NCI-H510A treated with DMSO at 0.1 percent for 48 hours (cell line): ENCODE measurements at regions not wholly inside any gene's neighbourhood (a gene's known extent, or its start where the extent isn't known, plus 50 kb on each side); places are given as distances from the start of the nearest gene placed in this dataset.

Source experiments
- DNase-seq: peaks from one replicate; lab custom pipeline; 2025; lab: John Stamatoyannopoulos, UW

- DNase-seq: no peak
These were observed 99.6 kb upstream of the KAZN start for GRCh38 chr1:14498839-14499238.

GRCh38 chr1:14499312-14500040, 99.0 kb upstream of the KAZN start:
- DNase-seq: no peak

GRCh38 chr1:14500041-14500440, 98.4 kb upstream of the KAZN start:
- no peak for DNase-seq

- DNase-seq: no peak
These were observed 97.6 kb upstream of the KAZN start for GRCh38 chr1:14500912-14501311.

DNA sequence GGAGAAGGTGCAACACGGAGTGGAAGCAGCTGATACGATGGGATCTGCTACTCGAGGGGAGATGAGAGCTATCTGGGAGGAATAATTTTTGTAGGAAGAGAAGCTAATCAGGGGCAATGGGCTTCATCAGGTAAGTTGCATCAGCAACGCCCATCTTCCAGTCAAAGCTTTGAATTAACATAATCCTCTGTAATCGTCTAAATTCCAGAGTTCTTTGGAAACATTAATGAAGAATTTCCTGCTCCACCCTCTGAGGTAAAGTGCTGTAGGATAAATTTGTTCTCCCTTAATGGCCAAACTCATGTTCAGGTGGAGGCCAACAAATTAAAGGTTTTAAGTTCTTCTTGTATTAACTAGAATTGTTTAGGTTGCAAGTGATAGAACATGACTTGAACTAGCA, 94.0 kb upstream of the KAZN start:
- no peak for DNase-seq

DNA sequence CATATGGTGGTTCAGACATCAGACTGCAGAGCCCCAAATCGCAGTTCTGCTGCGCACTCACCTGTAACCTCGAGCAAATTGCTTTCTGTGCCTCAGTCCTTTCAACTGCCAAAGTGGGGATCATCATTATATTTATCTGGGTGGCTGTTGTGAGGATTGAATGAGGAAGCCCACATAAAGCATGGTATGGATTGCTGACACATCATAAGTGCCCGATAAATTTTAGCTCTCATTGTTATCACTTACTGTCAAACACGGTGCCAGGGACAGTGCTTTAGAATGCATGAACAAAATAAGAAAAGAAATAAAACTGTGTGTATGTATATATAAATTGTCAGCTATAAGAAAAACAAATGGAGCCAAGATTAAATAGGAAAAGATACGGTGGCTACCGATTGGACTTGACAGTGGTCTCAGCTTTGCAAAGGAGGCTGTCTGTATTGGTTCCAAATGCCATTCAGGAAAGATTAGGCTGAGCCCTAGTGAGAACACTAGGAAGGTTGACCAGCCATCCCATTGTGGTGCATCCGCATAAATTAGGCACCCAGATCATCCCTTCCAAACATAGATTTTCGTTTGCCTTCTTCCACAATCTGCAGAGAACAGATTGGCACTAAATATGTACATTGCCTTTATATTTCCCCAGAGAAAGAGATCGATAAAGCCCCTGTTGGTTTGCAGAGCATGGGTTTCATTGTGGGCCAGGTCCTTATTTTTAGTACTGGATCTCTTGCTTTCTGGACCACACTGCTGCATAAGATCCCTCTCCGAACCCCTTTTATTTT, 91.8 kb upstream of the KAZN start:
- no peak for DNase-seq

- DNase-seq: no peak
These were observed 91.2 kb upstream of the KAZN start for GRCh38 chr1:14507262-14507661.

- DNase-seq: no peak
These were observed 89.9 kb upstream of the KAZN start for GRCh38 chr1:14508613-14509012.

DNA sequence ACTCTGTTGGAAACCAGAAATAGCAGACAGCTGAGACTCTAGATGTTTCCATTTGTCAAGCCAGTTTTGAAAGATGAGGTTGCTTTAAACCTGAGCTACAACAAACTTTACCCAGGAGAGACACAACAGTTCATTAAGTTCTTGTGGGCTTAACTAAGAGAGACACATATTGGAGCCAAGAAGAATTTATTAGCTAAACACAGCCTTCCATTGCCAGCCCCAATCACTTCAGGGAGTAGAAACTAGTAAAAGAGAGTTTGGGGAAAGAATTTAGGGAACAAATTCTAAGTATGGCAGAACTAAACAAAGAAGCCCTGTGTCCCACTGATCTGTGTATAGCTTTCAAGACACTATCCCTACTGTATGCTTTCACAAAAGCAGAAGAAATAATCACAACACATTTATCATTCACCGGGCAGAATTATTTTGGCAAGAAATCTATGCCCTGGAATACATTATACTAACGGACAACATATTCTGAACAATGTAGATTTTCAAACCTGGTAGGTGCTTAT, 87.3 kb upstream of the KAZN start:
- no peak for DNase-seq

- DNase-seq: no peak
These were observed 86.5 kb upstream of the KAZN start for GRCh38 chr1:14511796-14512585.

DNA sequence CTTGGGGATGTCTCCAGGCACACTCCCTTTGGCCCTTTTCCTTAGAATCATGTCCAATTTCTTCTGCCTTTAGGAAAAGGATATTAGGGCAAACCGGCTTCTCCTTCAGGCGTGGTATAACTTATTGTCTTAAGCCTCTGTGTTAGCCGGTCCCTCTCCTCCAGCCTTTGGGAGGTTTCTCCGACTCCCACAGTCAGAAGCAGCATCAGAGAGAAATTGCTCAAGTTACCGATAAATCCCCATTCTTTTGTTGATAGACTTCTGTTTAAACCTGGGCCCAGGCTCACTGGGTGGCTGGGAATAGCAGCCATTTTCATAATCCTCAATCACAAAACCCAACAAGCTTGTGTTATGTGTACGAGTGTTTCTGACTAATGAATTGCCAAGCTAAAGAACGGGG, 85.4 kb upstream of the KAZN start:
- DNase-seq: no peak

- DNase-seq: no peak
These were observed 83.7 kb upstream of the KAZN start for GRCh38 chr1:14514739-14515138.

DNA sequence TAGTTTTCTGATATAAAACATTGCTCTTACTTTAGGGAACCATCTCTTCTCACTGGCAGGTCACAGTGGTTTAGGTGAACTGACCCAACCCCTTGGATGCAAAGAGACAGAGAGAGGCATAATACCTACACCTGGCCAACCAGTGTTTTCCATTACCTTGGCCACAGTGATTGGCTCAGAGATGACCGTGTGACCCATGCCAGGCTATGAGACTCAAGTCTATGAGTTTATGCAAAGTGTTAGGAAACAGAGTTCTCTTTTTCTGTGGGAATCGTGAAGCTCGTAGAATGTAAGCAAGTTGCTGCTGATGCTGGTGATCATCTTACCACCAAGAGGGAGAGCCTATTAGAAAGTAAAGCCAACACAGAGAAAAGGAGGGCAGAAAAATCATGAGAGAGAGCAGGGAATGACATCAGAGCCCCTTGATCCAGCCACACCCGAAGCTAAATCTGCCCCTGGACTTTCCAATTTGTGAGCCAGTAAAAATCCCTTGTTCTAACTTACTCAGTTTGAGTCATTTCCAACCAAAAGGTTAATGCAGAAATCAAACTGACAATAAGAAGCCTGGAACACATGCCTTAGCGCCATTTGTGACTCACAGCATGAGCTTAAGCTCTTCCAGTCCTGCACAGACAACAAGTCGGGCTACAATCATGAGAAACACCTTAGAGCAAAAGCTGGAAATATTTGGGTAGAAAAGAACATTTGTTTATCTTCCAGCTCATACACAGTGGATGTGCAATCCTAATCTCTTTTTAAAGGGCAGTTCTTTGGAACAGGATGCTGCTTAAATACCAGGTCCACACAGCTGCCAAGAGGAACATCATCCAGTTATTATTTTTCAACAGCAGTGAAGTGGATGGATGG, 81.3 kb upstream of the KAZN start:
- no peak for DNase-seq

GRCh38 chr1:14517841-14518180, 80.7 kb upstream of the KAZN start:
- no peak for DNase-seq

DNA sequence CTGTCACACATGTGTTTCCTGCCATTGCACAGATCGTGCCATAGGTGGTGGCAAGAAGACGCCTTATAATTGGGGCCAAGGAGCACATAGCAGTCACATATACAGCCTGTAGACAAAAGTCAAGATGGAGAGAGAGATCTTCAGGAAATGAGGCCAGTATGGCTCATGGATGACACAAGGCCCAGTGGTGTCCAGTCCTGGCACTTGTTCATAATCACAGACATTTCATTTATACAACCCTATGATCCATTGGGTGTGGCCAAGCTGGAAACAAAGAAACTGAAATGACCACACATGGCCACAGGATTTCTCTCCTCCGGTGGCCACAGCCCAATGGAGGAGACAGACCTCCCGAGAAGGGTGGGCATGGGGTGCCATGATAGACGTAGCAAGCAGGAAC, 78.5 kb upstream of the KAZN start:
- no peak for DNase-seq

DNA sequence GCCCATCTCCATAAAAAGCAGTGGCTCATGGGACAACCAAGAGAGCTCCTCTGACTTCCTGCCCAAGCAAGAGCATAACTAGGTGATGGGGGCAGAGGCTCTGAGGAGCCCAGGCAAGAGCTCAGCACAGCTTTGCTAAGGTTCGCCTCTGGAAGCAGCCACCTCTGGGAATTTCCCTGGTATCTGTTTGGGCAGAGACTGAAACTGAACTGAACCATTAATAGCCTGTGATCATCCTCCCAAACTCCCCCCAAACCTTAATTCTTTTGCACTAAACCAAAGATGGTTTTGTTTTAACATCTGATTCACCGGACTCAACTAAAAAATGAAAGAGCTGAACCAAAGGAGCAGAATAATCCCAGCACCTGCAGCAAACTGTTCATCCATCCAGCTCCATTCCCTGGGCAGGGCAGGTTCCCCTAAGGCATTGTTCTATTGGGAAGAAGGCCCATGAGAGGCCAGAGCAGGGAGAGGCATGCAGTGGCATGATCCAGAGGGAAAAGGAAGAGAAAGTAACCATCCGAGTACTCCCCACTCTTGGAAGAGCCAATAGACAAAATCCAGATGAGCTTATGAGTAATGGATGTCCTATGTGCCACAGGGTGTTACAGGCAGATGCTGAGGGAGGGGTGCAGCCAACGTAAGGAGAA, 77.8 kb upstream of the KAZN start:
- DNase-seq: no peak

DNA sequence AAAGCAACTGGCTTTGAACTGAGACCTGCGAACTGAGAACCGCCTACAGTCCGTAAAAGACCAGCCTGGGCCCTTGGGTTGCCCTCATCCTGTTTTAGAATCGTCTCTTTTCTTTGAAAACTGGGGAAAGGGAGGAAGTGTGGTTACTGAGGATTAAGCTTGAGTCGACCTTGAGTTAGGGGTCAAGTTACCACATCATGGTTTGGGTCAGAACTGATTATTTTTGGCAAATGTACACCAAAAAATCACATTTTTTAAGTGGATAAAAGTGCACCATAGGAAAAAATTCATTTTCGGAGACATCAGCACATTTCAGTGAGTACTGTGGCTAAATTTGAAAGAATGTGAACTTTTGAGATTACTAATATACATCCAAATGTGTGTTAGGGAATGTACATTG, 76.9 kb upstream of the KAZN start:
- no peak for DNase-seq

DNA sequence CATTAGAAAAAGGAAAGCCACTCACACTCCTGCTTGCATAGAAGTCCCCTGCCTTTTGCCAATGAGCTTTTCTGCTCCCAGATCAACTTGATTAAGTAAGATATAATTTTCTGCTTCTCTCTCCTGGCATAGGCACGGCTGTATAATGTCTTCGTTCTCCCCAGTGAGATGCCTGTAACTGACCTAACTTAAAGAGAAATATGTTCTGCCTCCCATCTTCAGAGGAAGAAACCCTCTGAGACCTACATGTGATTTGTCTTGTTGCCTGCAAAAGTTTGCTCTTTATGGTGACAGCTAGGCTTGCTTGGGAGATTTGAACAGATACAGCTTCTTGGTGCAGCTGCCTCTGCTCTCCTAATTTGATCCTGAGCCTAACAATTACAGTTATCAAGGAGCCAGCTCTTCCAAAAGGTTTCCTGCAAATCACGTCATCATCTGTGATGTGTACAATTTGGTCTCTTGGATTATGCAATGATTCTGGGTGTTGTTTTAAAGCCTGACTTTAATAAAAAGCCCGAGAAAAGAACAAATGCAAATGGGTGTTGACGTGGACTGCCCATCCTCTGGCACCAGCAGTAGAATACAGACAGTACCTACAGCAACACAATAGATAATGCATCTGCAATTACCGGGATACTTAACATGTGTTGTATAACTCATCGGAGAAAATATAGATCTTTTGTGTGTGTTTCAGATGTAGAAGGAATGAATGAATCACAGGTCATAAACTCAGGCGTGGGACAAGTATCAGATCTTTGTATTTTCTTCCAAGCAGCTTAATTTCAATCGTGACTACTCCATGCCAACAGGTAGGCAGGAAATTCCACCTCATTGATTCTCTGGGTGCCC, 76.2 kb upstream of the KAZN start:
- no peak for DNase-seq

DNA sequence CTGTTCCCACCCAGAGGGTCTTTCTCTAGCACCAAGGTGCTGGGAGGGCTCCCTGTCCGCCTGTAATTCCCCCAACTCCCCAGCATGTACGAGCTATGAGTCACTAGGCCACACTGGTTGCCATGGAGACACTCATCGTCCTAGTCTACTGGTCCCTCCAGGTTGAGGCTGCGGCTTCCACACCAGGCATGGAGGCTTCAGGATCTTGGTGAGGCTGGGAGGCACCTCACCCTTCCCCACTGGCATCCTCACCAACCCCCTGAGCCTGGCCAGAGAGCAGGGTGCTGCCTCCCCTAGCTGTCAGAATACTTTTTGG, 75.6 kb upstream of the KAZN start:
- no peak for DNase-seq

GRCh38 chr1:14524826-14525636, 73.5 kb upstream of the KAZN start:
- no peak for DNase-seq
